ENCODE measurements at regions not wholly inside any gene's neighbourhood (a gene's known extent, or its start where the extent isn't known, plus 50 kb on each side); places are given as distances from the start of the nearest gene placed in this dataset.

DNA sequence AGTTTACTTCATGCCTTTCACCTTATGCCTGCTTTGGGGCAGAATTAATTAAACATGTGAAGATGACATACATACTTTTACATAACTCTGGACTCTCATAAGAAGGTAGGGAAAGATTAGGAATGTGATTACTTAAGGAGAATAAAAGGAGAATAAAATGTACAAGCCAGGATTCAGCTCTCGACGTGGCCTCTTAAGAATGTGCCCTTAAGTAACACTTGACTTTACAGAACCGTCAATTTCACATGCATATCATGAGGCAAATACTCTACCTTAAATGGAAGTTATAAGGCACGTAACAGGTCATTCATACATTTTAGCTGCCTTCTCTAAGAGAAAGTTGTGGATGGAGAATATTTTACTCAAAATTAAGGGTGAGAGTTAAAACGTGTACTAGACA, 263.7 kb upstream of the LMCD1 start:
- no peaks in the 10 kb centered on the region for H3K27me3 ChIP-seq (ENCODE audit: insufficient read depth, low read length)
- H2AFZ ChIP-seq (ENCODE audit: low read depth, low read length): no peak overlapping the region
- no peaks in the 10 kb centered on the region for H3K4me1 ChIP-seq (ENCODE audit: insufficient read depth, low read length)
- no peak overlapping the region for H3K4me3 ChIP-seq (ENCODE audit: low read length)
- H3K36me3 ChIP-seq (ENCODE audit: insufficient read depth, low read length): no peaks in the 10 kb centered on the region
- H3K9me3 ChIP-seq (ENCODE audit: low read length): no peaks in the 10 kb centered on the region

DNA sequence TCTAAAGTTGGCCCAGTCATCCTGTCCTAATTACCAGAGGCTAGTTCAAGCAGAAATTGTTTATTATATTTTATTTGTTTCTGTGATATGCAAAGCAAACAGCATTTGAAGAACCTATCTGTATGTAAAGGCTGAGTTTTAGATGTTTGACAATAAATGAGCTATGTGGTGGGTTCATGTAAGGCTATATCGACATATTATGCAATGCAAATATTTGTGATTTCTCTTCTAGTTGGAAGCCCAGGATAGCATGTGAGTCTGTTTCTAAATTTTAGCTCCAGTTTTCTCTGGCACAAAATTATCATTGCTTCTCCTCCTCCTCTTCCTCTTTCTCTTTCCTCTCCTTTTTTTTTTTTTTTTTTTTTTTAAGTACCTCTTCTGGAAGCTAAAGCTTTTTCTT, 263.2 kb upstream of the LMCD1 start:
- no peaks in the 10 kb centered on the region for H3K9me3 ChIP-seq (ENCODE audit: low read length)

DNA sequence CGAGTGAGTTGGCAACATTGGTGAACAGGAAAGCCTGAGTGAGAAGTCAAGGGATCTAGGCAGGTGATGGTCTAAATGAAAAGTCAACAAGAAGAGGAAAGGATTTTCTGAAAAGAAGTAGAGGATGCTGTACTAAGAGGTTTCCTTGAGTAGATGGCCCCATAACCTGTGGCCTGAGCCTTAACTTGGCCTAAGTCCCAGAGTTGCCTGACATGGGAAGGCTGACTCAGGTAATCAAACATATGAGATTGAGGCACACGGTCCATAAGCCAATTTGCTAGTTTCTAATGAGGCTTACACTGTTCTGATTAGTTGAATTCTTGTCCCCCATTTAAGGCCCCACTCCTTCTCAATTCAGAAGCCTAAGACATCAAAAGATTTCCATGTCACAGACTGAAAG, 262.5 kb upstream of the LMCD1 start:
- H3K36me3 ChIP-seq (ENCODE audit: insufficient read depth, low read length): no peaks in the 10 kb centered on the region
- no peak overlapping the region for H2AFZ ChIP-seq (ENCODE audit: low read depth, low read length)
- H3K4me3 ChIP-seq (ENCODE audit: low read length): no peak overlapping the region
- H3K9me3 ChIP-seq (ENCODE audit: low read length): no peaks in the 10 kb centered on the region
- no peaks in the 10 kb centered on the region for H3K27me3 ChIP-seq (ENCODE audit: insufficient read depth, low read length)
- no peaks in the 10 kb centered on the region for H3K4me1 ChIP-seq (ENCODE audit: insufficient read depth, low read length)

More for the DNA sequence above, 263.2 kb upstream of the LMCD1 start:
- Histone ChIP-seq H2AFZ (ENCODE audit: low read depth, low read length) (no peak overlapping the region), H3K36me3 (ENCODE audit: insufficient read depth, low read length) (no peaks in the 10 kb centered on the region), H3K4me1 (ENCODE audit: insufficient read depth, low read length) (no peaks in the 10 kb centered on the region), H3K27me3 (ENCODE audit: insufficient read depth, low read length) (no peaks in the 10 kb centered on the region), H3K4me3 (ENCODE audit: low read length) (no peak overlapping the region)

DNA sequence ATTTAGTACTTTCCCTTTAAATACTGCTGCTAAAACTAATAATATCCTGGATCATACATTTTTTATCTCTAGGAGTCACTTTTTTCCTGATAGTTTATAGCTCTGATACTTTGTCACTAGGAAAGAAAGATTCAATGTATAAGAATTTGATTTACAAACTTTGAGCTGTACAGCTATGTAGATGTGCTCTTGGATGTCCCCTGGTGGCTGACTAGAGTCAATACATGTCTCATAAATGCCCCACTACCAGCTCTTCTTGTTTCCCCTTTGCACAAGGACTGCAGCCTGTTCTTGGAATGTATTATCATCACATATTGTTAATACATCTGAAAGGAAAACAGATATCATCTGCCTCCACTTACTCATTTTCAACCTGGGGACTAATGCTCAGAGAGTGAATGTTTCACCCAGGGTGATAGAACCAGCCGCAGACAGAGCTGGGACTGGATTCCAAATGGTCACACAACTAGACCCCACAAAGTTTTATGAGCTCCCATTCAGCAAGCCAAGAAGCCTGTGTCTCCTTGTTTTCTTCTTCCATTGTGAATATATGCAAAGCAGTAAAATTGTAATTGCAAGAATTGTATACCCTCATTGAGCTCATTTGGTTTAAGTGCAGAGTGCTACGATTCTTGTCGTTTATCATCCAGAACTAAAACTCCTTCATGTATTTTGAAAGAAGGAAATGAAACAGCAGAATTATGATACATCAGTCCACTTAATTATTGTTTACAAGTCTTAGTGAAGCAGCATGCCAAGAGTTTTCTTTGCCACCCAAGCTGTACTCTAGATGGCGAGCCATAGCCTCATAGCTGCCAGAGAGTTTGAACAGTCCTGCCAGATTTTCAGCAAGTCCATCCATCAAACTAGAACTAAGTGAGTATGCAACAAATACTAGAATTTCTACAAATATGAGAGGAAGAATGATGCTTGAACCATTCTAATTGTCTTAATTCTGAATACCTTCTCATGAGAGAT, 261.6 kb upstream of the LMCD1 start:
- Histone ChIP-seq H3K9me3 (ENCODE audit: low read length) (no peaks in the 10 kb centered on the region), H3K4me1 (ENCODE audit: insufficient read depth, low read length) (no peaks in the 10 kb centered on the region), H2AFZ (ENCODE audit: low read depth, low read length) (no peak overlapping the region), H3K36me3 (ENCODE audit: insufficient read depth, low read length) (no peaks in the 10 kb centered on the region), H3K27me3 (ENCODE audit: insufficient read depth, low read length) (no peaks in the 10 kb centered on the region), H3K4me3 (ENCODE audit: low read length) (no peak overlapping the region)

DNA sequence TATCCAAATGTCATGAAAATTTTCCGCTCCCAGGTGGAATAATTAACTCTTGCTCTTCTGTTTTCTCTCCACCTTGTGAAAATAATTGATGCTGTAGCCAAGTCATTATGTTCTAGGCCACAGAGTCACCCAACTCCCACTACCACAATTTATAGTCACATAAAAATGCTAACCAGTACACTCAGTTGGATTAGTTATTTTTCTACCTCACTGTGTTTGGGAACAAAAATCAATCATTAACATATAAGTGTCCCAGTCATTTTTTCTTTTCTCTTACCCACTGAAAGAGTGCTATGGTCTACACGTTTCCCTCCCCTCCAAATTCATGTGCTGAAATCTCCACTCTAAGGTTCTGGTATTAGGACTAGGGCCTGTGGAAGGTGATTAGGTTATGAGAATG, 255.6 kb upstream of the LMCD1 start:
- H3K4me1 ChIP-seq (ENCODE audit: insufficient read depth, low read length): no peaks in the 10 kb centered on the region
- no peak overlapping the region for H3K4me3 ChIP-seq (ENCODE audit: low read length)
- H3K9me3 ChIP-seq (ENCODE audit: low read length): no peaks in the 10 kb centered on the region
- H3K27me3 ChIP-seq (ENCODE audit: insufficient read depth, low read length): no peaks in the 10 kb centered on the region
- no peak overlapping the region for H2AFZ ChIP-seq (ENCODE audit: low read depth, low read length)
- no peaks in the 10 kb centered on the region for H3K36me3 ChIP-seq (ENCODE audit: insufficient read depth, low read length)

DNA sequence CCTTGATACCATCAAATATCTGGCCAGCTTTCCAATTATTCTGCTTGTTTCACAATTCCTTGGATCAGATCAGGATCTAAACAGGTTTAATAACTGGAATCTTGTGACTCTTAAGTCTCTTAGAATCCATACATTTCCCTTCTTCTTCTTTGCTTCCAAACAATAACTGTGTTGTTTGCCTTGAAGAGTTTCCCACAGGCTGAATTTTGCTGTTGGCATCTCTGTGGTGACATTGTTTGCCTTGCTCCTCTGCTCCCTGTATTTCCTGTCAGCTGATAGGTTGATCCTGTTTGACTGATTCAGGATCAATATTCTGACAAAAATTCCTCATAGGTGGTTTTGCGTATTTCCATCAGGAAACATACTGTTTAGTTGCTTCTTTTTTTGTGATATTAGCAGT, 248.4 kb upstream of the LMCD1 start:
- H3K9me3 ChIP-seq (ENCODE audit: low read length): no peaks in the 10 kb centered on the region
- H2AFZ ChIP-seq (ENCODE audit: low read depth, low read length): no peak overlapping the region
- H3K4me3 ChIP-seq (ENCODE audit: low read length): no peak overlapping the region
- no peaks in the 10 kb centered on the region for H3K27me3 ChIP-seq (ENCODE audit: insufficient read depth, low read length)
- H3K36me3 ChIP-seq (ENCODE audit: insufficient read depth, low read length): no peaks in the 10 kb centered on the region
- no peaks in the 10 kb centered on the region for H3K4me1 ChIP-seq (ENCODE audit: insufficient read depth, low read length)

DNA sequence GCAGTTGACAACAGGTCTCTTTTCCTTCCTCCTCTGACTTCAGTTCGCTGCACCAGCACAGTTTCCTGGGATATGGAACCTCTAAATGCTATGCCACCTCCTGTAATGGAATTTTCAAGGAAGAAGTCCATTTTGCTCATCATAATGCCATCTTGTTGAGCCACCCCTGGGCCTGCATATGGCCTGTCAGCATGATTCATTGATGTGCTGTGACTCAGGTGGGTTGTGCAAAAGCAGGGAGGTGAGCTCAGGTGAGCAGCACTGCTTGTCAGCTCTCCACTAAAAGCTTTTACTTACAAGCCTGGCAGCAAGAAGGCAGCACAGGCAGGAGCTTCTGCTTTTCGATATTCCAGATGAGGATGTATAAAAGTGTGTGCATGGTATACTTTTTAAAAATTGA, 247.1 kb upstream of the LMCD1 start:
- no peak overlapping the region for H2AFZ ChIP-seq (ENCODE audit: low read depth, low read length)
- H3K27me3 ChIP-seq (ENCODE audit: insufficient read depth, low read length): no peaks in the 10 kb centered on the region
- no peak overlapping the region for H3K4me3 ChIP-seq (ENCODE audit: low read length)
- H3K4me1 ChIP-seq (ENCODE audit: insufficient read depth, low read length): no peaks in the 10 kb centered on the region
- H3K9me3 ChIP-seq (ENCODE audit: low read length): no peaks in the 10 kb centered on the region
- H3K36me3 ChIP-seq (ENCODE audit: insufficient read depth, low read length): no peaks in the 10 kb centered on the region

DNA sequence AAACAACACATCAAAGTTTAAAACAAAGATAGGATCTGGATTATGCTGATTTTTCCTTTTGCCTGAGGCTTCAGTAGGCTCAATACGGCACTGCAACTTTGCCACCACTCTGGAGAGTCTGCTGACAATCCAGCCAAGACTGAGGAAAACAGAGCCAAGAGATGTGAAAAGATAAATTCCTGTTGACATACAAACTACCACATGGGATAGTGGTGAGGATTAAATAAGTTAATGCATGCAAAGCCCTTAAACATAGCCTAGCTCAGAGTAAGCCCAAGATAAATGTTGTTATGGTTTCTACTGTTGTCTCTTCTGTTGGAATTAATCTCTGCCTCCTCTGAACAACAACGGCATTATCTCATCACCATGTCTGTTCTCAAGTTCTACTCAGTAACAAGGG, 245.9 kb upstream of the LMCD1 start:
- H3K4me3 ChIP-seq (ENCODE audit: low read length): no peak overlapping the region
- H2AFZ ChIP-seq (ENCODE audit: low read depth, low read length): no peak overlapping the region
- no peaks in the 10 kb centered on the region for H3K9me3 ChIP-seq (ENCODE audit: low read length)
- no peaks in the 10 kb centered on the region for H3K36me3 ChIP-seq (ENCODE audit: insufficient read depth, low read length)
- H3K4me1 ChIP-seq (ENCODE audit: insufficient read depth, low read length): no peaks in the 10 kb centered on the region
- no peaks in the 10 kb centered on the region for H3K27me3 ChIP-seq (ENCODE audit: insufficient read depth, low read length)

DNA sequence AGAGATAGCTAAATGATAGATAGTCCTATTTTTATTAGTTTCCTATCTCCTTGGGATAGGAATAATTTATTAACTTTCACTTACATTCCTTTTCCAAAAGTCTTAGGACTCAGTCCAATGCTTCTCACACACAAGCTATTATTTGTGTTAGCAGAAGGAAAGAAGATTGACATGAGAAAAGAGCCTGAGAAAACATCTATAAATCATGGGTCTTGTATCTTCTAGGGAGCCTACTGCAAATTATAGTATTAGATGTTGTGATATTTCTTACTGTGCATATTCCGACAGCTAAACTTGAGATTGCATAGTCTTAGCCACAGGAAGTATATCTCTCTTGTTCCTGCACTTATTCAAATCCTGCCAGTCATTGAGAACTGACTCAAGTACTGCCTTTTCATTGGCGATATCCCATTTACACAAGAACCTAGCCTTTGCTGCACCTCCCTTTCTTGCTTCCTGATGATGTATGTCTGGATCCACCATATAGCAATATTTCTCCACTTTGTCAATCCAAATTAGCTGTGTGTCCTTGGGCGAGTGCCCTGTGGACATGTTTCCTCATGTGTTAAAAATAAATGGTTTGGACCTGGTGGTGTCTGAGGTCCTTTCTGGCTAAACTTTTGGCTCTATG, 245.1 kb upstream of the LMCD1 start:
- H3K4me1 ChIP-seq (ENCODE audit: insufficient read depth, low read length): no peaks in the 10 kb centered on the region
- no peaks in the 10 kb centered on the region for H3K27me3 ChIP-seq (ENCODE audit: insufficient read depth, low read length)
- no peak overlapping the region for H2AFZ ChIP-seq (ENCODE audit: low read depth, low read length)

DNA sequence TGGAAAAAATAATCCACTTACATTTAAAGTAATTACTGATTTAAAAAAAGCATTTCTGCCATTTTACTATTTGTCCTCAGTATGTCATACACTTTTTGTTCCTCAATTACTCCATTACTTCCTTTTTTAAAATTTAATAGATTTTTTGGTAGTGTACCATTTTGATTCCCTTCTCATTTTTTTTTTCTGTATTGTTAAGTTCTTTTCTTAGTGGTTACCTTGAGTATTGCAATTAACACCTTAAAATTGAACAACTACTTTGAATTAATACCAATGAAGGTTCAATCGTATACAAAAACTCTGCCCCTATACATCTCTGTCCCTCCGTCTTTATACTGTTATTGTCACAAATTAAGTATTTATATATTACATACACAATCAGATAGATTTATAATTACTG, 240.6 kb upstream of the LMCD1 start:
- Histone ChIP-seq H2AFZ (ENCODE audit: low read depth, low read length) (no peak overlapping the region), H3K4me3 (ENCODE audit: low read length) (no peak overlapping the region), H3K4me1 (ENCODE audit: insufficient read depth, low read length) (no peaks in the 10 kb centered on the region), H3K9me3 (ENCODE audit: low read length) (no peaks in the 10 kb centered on the region), H3K36me3 (ENCODE audit: insufficient read depth, low read length) (no peaks in the 10 kb centered on the region), H3K27me3 (ENCODE audit: insufficient read depth, low read length) (no peaks in the 10 kb centered on the region)

More for the DNA sequence above, 245.1 kb upstream of the LMCD1 start:
- no peaks in the 10 kb centered on the region for H3K36me3 ChIP-seq (ENCODE audit: insufficient read depth, low read length)
- H3K9me3 ChIP-seq (ENCODE audit: low read length): no peaks in the 10 kb centered on the region
- no peak overlapping the region for H3K4me3 ChIP-seq (ENCODE audit: low read length)

DNA sequence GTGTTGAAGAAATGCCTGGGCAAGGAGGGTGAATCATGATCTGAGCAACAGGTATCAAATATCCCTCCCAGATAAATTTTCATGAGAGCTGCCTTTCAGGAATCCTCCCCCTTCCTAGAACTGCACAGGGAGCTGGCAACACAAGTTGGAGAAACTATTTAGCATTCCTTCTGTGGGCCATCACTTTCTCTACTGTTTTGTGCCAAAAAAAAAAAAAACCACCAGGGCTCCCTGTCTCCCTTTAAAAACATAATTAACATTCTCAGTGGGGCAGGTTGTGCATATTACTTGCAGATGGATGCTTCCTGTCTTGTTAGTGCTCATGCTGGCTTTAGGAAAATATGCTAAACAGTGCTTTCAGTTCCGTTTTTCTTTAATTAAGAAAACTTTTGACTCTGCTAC, 234.9 kb upstream of the LMCD1 start:
- Histone ChIP-seq H2AFZ (ENCODE audit: low read depth, low read length) (no peak overlapping the region), H3K4me1 (ENCODE audit: insufficient read depth, low read length) (peaks cover 6% of the 10 kb centered on the region), H3K9me3 (ENCODE audit: low read length) (no peaks in the 10 kb centered on the region), H3K27me3 (ENCODE audit: insufficient read depth, low read length) (no peaks in the 10 kb centered on the region), H3K4me3 (ENCODE audit: low read length) (no peak overlapping the region), H3K36me3 (ENCODE audit: insufficient read depth, low read length) (no peaks in the 10 kb centered on the region)

DNA sequence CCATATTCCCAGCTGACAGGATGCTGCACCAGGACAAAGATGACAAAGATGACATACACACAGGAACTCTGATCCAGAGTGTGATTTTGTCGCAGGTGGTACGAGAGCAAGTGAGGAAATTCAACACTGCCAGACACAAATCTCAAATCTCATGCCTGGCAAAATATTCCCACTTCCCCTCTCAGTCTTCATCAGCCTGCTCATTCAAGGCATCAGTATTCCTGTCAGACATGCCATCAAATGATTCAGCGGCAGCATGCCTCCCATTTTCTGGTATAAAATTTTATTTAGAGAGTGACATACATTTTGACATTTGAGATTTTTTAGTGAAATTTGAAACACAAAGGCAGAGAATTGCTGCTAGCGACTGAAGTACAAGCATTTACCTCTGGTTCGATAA, 228.1 kb upstream of the LMCD1 start:
- no peaks in the 10 kb centered on the region for H3K27me3 ChIP-seq (ENCODE audit: insufficient read depth, low read length)
- H2AFZ ChIP-seq (ENCODE audit: low read depth, low read length): no peak overlapping the region
- H3K4me1 ChIP-seq (ENCODE audit: insufficient read depth, low read length): no peaks in the 10 kb centered on the region
- no peaks in the 10 kb centered on the region for H3K36me3 ChIP-seq (ENCODE audit: insufficient read depth, low read length)
- no peak overlapping the region for H3K4me3 ChIP-seq (ENCODE audit: low read length)
- no peaks in the 10 kb centered on the region for H3K9me3 ChIP-seq (ENCODE audit: low read length)

DNA sequence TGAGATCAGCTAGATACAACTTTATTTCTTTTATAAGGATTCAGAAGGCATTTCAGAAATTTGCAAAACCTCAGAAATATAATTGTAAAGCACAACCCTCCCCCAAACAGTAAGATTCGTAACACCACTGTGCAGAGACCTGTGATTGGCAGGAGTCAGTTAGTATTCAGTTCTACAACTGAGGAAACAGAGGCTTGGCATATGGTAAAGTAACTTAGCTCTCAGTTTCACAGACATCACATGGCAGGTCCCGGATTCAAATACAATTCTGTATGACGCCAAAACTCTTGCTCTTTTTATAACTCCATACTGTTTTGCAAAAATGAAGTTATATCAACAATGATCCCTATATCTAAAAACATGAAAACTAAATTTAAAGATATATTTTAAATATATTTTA, 225.6 kb upstream of the LMCD1 start:
- no peaks in the 10 kb centered on the region for H3K36me3 ChIP-seq (ENCODE audit: insufficient read depth, low read length)
- H3K9me3 ChIP-seq (ENCODE audit: low read length): no peaks in the 10 kb centered on the region
- H3K27me3 ChIP-seq (ENCODE audit: insufficient read depth, low read length): no peaks in the 10 kb centered on the region
- no peak overlapping the region for H2AFZ ChIP-seq (ENCODE audit: low read depth, low read length)
- no peak overlapping the region for H3K4me3 ChIP-seq (ENCODE audit: low read length)
- H3K4me1 ChIP-seq (ENCODE audit: insufficient read depth, low read length): no peaks in the 10 kb centered on the region

Measured in neuron (in vitro differentiated cells).